GM19468 (cell line): ENCODE measurements at regions not wholly inside any gene's neighbourhood (a gene's known extent, or its start where the extent isn't known, plus 50 kb on each side); places are given as distances from the start of the nearest gene placed in this dataset.

Experiments
- ATAC-seq: cut with Tn5 transposase; IDR thresholded peaks from one replicate; pipeline ENCODE4 v1.9.1; 2021; ENCODE audit warnings: mild to moderate bottlenecking, moderate library complexity, moderate number of reproducible peaks; ENCODE audit not compliant: unreplicated experiment; ENCODE audit errors: extremely low read depth

DNA sequence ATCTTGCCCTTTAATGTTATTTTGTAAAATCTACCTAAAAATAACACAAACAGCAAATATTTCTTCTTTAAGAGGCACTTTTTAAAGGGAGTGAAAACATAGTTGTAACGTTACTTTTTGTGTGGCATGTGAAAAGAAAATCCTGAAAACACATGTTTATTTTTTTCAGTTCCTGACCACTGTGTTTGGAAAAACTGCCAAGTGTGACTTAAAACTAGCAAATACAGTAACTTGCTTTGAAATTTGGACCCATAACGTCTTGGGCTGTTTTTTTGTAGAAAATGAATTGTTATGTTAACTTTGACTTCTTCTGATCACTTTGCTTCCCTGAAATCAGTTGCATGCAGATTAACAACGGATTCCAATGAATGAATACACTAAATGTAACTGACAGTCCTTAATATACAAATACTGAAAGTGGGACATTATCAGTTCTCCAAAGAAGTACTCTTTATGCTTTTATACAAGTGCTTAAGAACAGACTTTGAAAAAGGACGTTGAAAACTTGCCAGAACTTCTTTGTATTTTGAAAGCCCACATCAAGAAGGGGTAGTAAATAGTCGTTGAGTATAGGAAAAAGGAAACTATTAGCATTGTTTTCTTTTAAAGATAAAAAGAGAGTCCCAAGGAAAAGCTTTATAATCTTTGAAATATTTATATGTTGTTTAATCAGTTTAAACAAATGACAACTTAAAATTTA, 96.1 kb upstream of the ZEB2 start:
- ATAC-seq: no peak

GRCh38 chr2:144607891-144608521, 88.1 kb upstream of the ZEB2 start:
- no peak for ATAC-seq

DNA sequence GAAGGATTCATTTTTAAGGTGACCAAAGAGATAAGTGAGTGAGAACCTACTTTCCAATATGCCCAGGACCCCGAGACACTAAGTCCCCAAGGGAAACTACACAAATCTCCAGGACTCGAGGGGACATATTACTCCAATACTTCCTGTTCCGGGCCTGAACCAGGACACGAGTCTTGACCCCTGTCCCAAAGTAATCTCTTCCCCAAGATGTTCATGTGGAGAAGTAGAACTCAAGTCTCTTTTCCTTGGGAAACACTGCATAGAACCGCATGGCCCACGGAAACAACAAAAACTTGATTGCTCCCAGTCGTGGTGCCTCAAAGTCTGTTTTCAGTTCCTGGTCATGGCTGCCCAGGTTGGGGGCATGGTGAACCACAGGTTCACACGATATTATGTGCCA, 87.2 kb upstream of the ZEB2 start:
- ATAC-seq: no peak

GRCh38 chr2:144606466-144607095, 86.7 kb upstream of the ZEB2 start:
- ATAC-seq: no peak

DNA sequence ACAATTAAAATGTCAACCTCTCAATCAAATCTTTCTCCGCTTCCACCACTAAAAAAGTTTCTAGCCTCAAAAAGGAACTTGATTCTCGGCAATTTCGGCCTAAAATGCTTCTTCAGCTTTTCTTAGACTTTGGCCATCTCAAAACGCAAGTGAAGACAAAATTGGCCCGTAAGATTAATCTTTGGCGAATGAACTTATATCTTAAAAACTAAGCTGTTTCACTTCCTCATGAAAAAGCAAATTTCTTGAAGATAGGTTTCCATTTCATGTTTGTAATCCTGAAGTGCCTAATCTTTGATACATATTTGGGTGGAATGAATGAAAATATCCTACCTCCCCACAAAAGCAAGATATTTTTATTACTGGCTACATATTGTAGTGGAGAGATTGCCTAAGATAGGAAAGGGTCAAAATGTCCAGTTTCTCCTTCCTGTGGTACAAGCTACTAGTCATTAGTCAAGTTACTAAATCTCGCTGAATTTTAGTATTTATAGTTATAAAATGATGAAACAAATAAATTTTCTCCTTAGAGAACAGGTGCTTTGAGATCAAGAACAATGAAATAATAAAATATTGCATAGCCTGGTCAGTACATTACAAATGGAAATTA, 85.4 kb upstream of the ZEB2 start:
- no peak for ATAC-seq

- no peak for ATAC-seq
Measured at GRCh38 chr2:144603334-144603733, 83.4 kb upstream of the ZEB2 start.

GRCh38 chr2:144598906-144599305, 79.0 kb upstream of the ZEB2 start:
- no peak for ATAC-seq

GRCh38 chr2:144597894-144598593, 78.1 kb upstream of the ZEB2 start:
- ATAC-seq: no peak

DNA sequence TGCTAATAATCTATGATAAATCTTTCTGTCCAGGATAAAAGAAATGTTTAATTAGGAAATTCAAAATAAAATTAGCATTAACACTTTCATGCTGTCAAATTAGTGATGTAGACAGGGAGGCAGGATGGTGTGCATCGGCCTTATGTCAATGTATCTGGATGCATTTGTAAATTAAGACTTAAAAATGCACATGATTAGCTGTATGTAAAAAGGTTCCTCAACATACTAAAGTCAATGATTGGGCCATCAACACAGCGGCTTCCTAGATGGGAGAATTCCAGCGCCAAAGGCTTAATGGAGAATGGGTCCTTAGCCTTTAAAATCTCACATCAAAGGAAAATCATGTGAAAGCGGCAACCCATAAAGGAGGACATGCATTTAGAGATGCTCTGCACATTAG, 77.5 kb upstream of the ZEB2 start:
- ATAC-seq: no peak

DNA sequence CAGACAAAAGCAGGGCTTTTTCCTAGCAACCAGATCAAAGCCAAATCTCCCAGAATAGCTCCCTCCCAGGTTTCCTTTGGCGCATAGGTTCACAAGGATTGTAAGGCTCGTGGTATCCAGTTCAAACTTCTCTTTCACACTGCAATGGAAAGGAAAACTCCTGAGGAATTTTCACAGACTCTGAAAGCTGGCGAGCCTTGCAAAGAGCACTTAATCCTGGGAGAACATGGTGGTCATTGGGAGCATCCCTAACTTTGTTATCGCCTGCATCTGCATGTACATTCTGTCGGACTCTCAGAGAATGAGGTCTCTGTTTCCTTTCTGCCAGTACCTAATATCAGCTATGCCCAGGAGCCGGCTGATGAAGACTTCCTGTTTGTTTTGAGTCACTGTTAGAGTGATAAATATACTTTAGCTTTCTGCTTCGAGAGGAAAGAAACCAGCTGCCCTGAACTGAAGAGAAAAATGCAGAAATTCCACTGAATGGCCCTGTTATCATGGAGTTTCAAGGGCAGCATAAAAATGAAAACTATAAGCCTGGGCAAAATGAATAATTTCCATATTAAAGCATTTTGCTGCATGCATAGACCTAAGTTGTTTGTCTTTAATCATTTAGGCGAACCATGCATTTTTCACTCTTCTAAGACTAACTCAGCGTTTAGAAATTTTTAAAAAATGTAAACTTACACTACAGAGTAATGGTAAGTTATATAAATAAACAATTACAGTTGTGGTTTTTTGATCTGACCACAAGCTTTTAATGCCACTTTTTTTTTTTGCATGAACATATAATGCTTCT, 76.4 kb upstream of the ZEB2 start:
- peak; percentile 80 for ATAC-seq

DNA sequence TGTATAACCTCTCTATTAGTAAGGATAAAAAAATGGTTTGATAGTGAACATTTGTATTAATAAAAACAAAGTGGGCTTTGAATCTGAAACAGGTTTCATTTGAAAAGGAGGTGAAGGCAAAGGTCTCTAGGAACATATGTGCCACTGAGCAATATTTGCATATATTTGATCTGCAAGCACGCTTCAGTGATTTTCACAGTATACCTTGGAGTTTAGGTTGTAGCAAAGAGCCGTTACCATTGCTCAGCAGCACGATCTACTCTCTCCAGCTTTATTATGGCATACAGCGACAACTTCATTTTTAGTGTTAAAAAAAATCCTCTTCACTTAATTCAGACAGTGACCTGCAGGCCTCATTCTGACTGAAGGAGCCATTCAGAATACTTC, 75.8 kb upstream of the ZEB2 start:
- no peak for ATAC-seq

DNA sequence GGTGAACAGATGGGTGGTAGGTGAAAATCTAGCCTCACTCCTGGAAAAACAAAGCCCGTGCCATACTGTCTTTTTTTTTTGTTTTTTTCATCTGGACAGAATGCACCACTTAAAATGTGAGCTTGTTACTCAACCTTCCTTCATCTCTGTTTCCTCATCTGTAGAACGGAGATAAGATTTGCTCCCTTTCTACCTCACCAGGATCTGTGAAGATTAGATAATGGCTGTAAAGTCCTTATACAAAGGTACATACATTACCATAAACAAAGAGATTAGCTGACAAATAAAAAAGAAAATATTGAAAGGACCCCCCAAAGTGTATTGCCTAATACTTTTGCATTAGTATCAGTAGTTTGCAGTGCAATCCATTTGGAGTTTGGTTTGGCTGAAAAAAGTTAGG, 75.4 kb upstream of the ZEB2 start:
- no peak for ATAC-seq

GRCh38 chr2:144593803-144594202, 73.9 kb upstream of the ZEB2 start:
- no peak for ATAC-seq

GRCh38 chr2:144592500-144593256, 72.8 kb upstream of the ZEB2 start:
- no peak for ATAC-seq

GRCh38 chr2:144587306-144587705, 67.4 kb upstream of the ZEB2 start:
- no peak for ATAC-seq

DNA sequence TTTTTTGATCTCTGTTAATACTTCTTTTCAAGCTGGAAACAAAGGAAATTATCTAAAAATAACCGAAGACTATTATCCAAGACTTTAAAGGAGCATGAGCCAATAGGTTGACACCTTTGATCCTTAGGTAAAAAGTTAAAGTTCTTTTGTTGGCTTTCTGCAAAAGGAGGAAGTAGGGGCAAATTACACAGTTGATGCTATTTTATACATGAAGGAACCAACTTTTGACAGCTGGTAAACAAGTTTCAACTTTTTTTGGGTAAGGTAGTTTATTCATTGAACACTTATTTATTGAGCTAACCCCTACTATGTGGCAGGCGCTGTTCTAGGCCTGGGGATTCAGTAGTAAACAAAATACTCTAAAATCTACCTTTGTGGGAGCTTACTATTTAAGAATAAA, 66.6 kb upstream of the ZEB2 start:
- no peak for ATAC-seq

DNA sequence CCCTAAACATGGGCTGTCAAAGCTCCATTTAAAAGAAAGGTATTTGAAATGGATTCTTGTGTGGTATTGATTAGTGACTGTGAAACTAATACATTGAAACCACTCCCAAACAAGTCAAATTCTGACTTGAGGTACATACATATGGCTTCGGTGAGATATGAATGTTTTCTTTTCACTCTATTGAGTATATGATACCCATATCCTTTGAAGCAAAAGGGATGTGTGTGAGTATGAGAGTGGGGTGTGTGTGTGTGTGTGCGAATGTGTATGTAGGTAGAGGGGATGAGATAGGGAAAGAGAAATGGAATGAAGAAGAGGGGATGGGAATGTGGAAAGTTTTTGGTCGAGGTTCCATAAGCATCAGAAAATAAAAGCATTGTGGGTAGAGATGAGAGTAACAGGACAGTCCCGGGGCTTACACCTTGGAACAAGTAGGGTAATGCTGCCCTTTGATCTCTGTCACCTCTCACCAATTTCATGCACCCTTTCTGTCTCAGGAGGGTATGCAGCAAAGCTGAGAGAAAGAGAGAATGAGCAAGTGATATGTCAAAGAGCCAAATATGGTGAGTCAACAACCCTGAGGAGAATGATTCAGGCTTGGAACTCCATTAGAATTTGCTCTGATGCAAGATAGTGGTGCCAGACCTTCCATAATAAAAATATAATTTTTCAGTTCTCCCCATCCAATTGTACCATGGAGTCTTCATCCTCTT, 64.0 kb upstream of the ZEB2 start:
- no peak for ATAC-seq

- ATAC-seq: no peak
Measured at GRCh38 chr2:144583381-144583729, 63.4 kb upstream of the ZEB2 start.
